Psoas muscle (tissue), 7 donors: ENCODE measurements at regions not wholly inside any gene's neighbourhood (a gene's known extent, or its start where the extent isn't known, plus 50 kb on each side); places are given as distances from the start of the nearest gene placed in this dataset.

ENCODE experiments used
- ATAC-seq, 4 donors: fragments of 200-7000 bp; cut with Tn5 transposase; one replicate each; pipeline ENCODE4 v1.9.1; 2020; ENCODE audit warnings: moderate library complexity in 3 of 4, mild to moderate bottlenecking in 2 of 4
- DNase-seq, 2 donors: peaks; one replicate each; pipeline ENCODE4 v3.0.0-alpha.2; 2020
- H3K27ac ChIP-seq: fragments of 200-600 bp; one replicate; pipeline ENCODE4 v1.8.0; 2022
- H3K27me3 ChIP-seq, 3 donors: fragments of 200-600 bp in 1 of 3; one replicate each; pipeline versions ENCODE4 v1.6.1 to v1.8.0; 2013 to 2022; ENCODE audit warnings: low read length in 2 of 3, mild to moderate bottlenecking in 2 of 3, moderate library complexity in 1 of 3; ENCODE audit not compliant: insufficient read depth in 3 of 3
- H3K36me3 ChIP-seq, 2 donors: fragments of 200-600 bp in 1 of 2; one replicate each; pipeline versions ENCODE4 v1.6.1 to v1.8.0; 2013 to 2022; ENCODE audit warnings: low read depth in 1 of 2, mild to moderate bottlenecking in 1 of 2, moderate library complexity in 1 of 2; ENCODE audit not compliant: insufficient read depth in 1 of 2
- H3K4me1 ChIP-seq: fragments of 200-600 bp; one replicate; pipeline ENCODE4 v1.8.0; 2022
- H3K4me3 ChIP-seq: fragments of 200-600 bp; one replicate; pipeline ENCODE4 v1.8.0; 2022; ENCODE audit warnings: mild to moderate bottlenecking
- H3K9me3 ChIP-seq: fragments of 200-600 bp; one replicate; pipeline ENCODE4 v1.8.0; 2022
- CTCF ChIP-seq: fragments of 200-600 bp; IDR thresholded peaks from one replicate; pipeline ENCODE4 v1.8.0; 2022; ENCODE audit warnings: antibody characterized with exemption
- WGBS, 3 donors: extraction: QIAGEN DNeasy Blood & Tissue Kit; methylation state at CpG; one replicate each; pipeline versions ENCODE4 v1.1.6 to v1.1.7; 2013; 5-methylcytosine and 5-hydroxymethylcytosine counted together
- intact Hi-C, 2 donors: fragments of 100-400 bp; cut with DNase I; formaldehyde crosslinking; loops; one replicate each; pipeline versions ENCODE4 v1.11.0 to v1.14.2; 2022
- donor health status: healthy with polysubstance abuse.
- donor health status: DM: no; HTN: no; CAD: no; lungs with moderate emphysema.
- donor health status: Bipolar disorder and iron deficiency.
- donor health status: healthy.
- donor health status: DM: yes; HTN: yes; CAD: no.
- donor health status: DM: no; HTN: no; CAD: no.
- donor health status: DM: yes; HTN: yes; CAD: no.

GRCh38 chr6:4280707-4281106 is 145.3 kb upstream of the ECI2 start:
- no peaks in the 10 kb centered on the region for H3K36me3 ChIP-seq
- DNase-seq (no peak), ATAC-seq (no peak)
- no peak overlapping the region for H3K4me3 ChIP-seq
- TF ChIP-seq CTCF = no peak
- H3K27me3 ChIP-seq = no peaks in the 10 kb centered on the region
- WGBS, 3 donors = 61 to 79% (median 62%) methylated on average over 1 of the region's 1 CpG
- intact Hi-C loops = loop anchor here (5.0 to 10.0 kb wide), 3 partner anchors 72 to 524 kb away; no protein-coding TSS in a partner anchor
- H3K9me3 ChIP-seq = no peaks in the 10 kb centered on the region
- no peaks in the 10 kb centered on the region for H3K4me1 ChIP-seq
- no peak overlapping the region for H3K27ac ChIP-seq

- H3K4me3 ChIP-seq = no peak overlapping the region
- DNase-seq (no peak), ATAC-seq (no peak)
- no peaks in the 10 kb centered on the region for H3K9me3 ChIP-seq
- no peaks in the 10 kb centered on the region for H3K27me3 ChIP-seq
- 81 to 91% (median 82%) methylated on average over 7 of the region's 7 CpGs for WGBS, 3 donors
- TF ChIP-seq CTCF = no peak
- no peaks in the 10 kb centered on the region for H3K36me3 ChIP-seq
- intact Hi-C loops = loop anchor here (5.0 to 10.0 kb wide), 3 partner anchors 72 to 525 kb away; no protein-coding TSS in a partner anchor
- H3K27ac ChIP-seq = no peak overlapping the region
- no peaks in the 10 kb centered on the region for H3K4me1 ChIP-seq
These were observed 144.7 kb upstream of the ECI2 start for GRCh38 chr6:4280031-4280430.

- no peaks in the 10 kb centered on the region for H3K4me1 ChIP-seq
- H3K9me3 ChIP-seq = no peaks in the 10 kb centered on the region
- WGBS, 3 donors = 47 to 54% (median 48%) methylated on average over 2 of the region's 2 CpGs
- DNase-seq (no peak), ATAC-seq (no peak)
- no peak for TF ChIP-seq CTCF
- H3K36me3 ChIP-seq = no peaks in the 10 kb centered on the region
- H3K27me3 ChIP-seq = no peaks in the 10 kb centered on the region
- intact Hi-C loops = no loop called here
- H3K4me3 ChIP-seq = no peak overlapping the region
- H3K27ac ChIP-seq = no peak overlapping the region
These were observed 139.2 kb upstream of the ECI2 start for GRCh38 chr6:4274382-4275082.

GRCh38 chr6:4272996-4273395 is 137.6 kb upstream of the ECI2 start:
- Histone ChIP-seq H3K9me3 (no peaks in the 10 kb centered on the region), H3K36me3 (no peaks in the 10 kb centered on the region), H3K4me1 (no peaks in the 10 kb centered on the region), H3K27ac (no peak overlapping the region), H3K27me3 (no peaks in the 10 kb centered on the region), H3K4me3 (no peak overlapping the region)
- intact Hi-C loops = no loop called here
- ATAC-seq = no peak
- TF ChIP-seq CTCF = no peak
- no peak for DNase-seq
- 89 to 92% (median 91%) methylated on average over 5 to 6 of the region's 6 CpGs for WGBS, 3 donors
